ENCODE measurements at regions not wholly inside any gene's neighbourhood (a gene's known extent, or its start where the extent isn't known, plus 50 kb on each side); places are given as distances from the start of the nearest gene placed in this dataset.
A peak's percentile ranks its signal among the peaks of the same experiment; 100 is the strongest.

GRCh38 chr2:19232312-19232711 is 126.1 kb downstream of the OSR1 start:
- no peak for DNase-seq

GRCh38 chr2:19231625-19232024 is 126.8 kb downstream of the OSR1 start:
- no peak for DNase-seq

- DNase-seq, result no peak
Measured at GRCh38 chr2:19230626-19231025, 127.8 kb downstream of the OSR1 start.

- peak; percentile 39 for DNase-seq
Measured at GRCh38 chr2:19228715-19229114, 129.7 kb downstream of the OSR1 start.

GRCh38 chr2:19228181-19228593 is 130.2 kb downstream of the OSR1 start:
- no peak for DNase-seq

GRCh38 chr2:19226871-19227270 is 131.6 kb downstream of the OSR1 start:
- DNase-seq, result no peak

GRCh38 chr2:19226386-19226785 is 132.0 kb downstream of the OSR1 start:
- DNase-seq, result no peak

GRCh38 chr2:19225931-19226330 is 132.5 kb downstream of the OSR1 start:
- DNase-seq, result no peak

GRCh38 chr2:19225126-19225525 is 133.3 kb downstream of the OSR1 start:
- no peak for DNase-seq

- no peak for DNase-seq
Measured at GRCh38 chr2:19224486-19224885, 133.9 kb downstream of the OSR1 start.

GRCh38 chr2:19224011-19224410 is 134.4 kb downstream of the OSR1 start:
- no peak for DNase-seq

GRCh38 chr2:19219060-19219459 is 139.4 kb downstream of the OSR1 start:
- DNase-seq, result no peak

GRCh38 chr2:19218166-19218565 is 140.3 kb downstream of the OSR1 start:
- DNase-seq, result no peak

- DNase-seq, result no peak
Measured at GRCh38 chr2:19216676-19217602, 141.5 kb downstream of the OSR1 start.

- DNase-seq, result no peak
Measured at GRCh38 chr2:19216238-19216637, 142.2 kb downstream of the OSR1 start.

- no peak for DNase-seq
Measured at GRCh38 chr2:19214682-19215391, 143.6 kb downstream of the OSR1 start.

- no peak for DNase-seq
Measured at GRCh38 chr2:19209575-19210341, 148.7 kb downstream of the OSR1 start.

- no peak for DNase-seq
Measured at GRCh38 chr2:19208479-19209199, 149.8 kb downstream of the OSR1 start.

- DNase-seq, result no peak
Measured at GRCh38 chr2:19207452-19207851, 151.0 kb downstream of the OSR1 start.

- DNase-seq, result no peak
Measured at GRCh38 chr2:19205983-19206533, 152.4 kb downstream of the OSR1 start.

GRCh38 chr2:19203866-19204265 is 154.6 kb downstream of the OSR1 start:
- no peak for DNase-seq

- no peak for DNase-seq
Measured at GRCh38 chr2:19201911-19202462, 156.4 kb downstream of the OSR1 start.

All from NCI-H1436 (cell line).